GM12801 (cell line): ENCODE measurements at regions not wholly inside any gene's neighbourhood (a gene's known extent, or its start where the extent isn't known, plus 50 kb on each side); places are given as distances from the start of the nearest gene placed in this dataset.

ENCODE experiments used
- CTCF ChIP-seq: IDR thresholded peaks from one replicate; pipeline ENCODE4 v1.5.1; 2011; ENCODE audit warnings: control low read depth; ENCODE audit not compliant: insufficient read length; ENCODE audit errors: extremely low read depth

- no peak for TF ChIP-seq CTCF
These were observed 134.2 kb downstream of the GLI2 start for GRCh38 chr2:120869730-120870466.

- no peak for TF ChIP-seq CTCF
These were observed 134.8 kb downstream of the GLI2 start for GRCh38 chr2:120870467-120870788.

GRCh38 chr2:120871016-120871635 is 135.5 kb downstream of the GLI2 start:
- TF ChIP-seq CTCF: no peak

- no peak for TF ChIP-seq CTCF
These were observed 136.4 kb downstream of the GLI2 start for GRCh38 chr2:120871881-120872620.

GRCh38 chr2:120873958-120874887 is 138.6 kb downstream of the GLI2 start:
- no peak for TF ChIP-seq CTCF

GRCh38 chr2:120874888-120875275 is 139.2 kb downstream of the GLI2 start:
- TF ChIP-seq CTCF: no peak

- no peak for TF ChIP-seq CTCF
These were observed 139.8 kb downstream of the GLI2 start for GRCh38 chr2:120875431-120875830.
